AG04449 (cell line): ENCODE measurements at regions not wholly inside any gene's neighbourhood (a gene's known extent, or its start where the extent isn't known, plus 50 kb on each side); places are given as distances from the start of the nearest gene placed in this dataset.
"Not testable (repeated sequence)": the region's sequence is repeated elsewhere in the genome, so short reads cannot be mapped to it uniquely, and the experiment has no call there.

ENCODE experiments used
- CTCF ChIA-PET: fragments of 350-600 bp; formaldehyde crosslinking; extraction: SDS; loops from one replicate; lab custom pipeline; 2021; ENCODE audit warnings: antibody characterized with exemption; lab: Yijun Ruan, JAX
- POLR2A ChIA-PET: fragments of 400-600, 350-600 bp; formaldehyde crosslinking; extraction: SDS; loops from one replicate; lab custom pipeline; 2020; ENCODE audit warnings: antibody characterized with exemption, inconsistent platforms; lab: Yijun Ruan, JAX
- DNase-seq: peaks from one replicate; pipeline ENCODE4 v3.0.0-alpha.2; 2010; ENCODE audit warnings: low read depth, low spot score
- H3K4me3 ChIP-seq: 2 replicates; pipeline ENCODE4 v1.5.1; 2011; ENCODE audit warnings: low read depth, mild to moderate bottlenecking, control low read depth, low read length
- TF ChIP-seq, protein P1 (sequence below): IDR thresholded peaks from one replicate; pipeline ENCODE4 v1.5.1; 2011; ENCODE audit warnings: mild to moderate bottlenecking, moderate library complexity, low read length, control low read depth, inconsistent platforms; ENCODE audit not compliant: insufficient read depth; ENCODE audit errors: missing control alignments

DNA sequence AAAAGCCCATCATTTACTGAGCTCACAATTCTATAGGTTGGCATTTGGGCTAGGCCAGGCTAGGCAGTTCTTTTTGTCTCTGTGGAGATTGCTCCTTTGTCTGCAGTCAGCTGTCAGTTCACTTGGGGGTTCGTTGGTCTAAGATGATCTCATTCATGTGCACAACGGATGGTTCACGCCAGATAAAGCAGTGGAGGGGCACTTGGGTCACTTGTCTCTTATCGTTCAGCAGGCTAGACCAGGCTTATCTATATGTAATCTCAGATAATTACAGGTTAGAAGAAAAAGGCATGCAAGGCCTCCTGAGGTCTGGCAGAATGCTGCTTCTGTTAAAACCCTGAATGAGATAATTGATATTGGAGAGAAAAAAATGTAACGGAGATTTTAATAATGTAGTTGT lies 119.0 kb upstream of the ATP2B1 start:
- TF ChIP-seq, protein P1, sequence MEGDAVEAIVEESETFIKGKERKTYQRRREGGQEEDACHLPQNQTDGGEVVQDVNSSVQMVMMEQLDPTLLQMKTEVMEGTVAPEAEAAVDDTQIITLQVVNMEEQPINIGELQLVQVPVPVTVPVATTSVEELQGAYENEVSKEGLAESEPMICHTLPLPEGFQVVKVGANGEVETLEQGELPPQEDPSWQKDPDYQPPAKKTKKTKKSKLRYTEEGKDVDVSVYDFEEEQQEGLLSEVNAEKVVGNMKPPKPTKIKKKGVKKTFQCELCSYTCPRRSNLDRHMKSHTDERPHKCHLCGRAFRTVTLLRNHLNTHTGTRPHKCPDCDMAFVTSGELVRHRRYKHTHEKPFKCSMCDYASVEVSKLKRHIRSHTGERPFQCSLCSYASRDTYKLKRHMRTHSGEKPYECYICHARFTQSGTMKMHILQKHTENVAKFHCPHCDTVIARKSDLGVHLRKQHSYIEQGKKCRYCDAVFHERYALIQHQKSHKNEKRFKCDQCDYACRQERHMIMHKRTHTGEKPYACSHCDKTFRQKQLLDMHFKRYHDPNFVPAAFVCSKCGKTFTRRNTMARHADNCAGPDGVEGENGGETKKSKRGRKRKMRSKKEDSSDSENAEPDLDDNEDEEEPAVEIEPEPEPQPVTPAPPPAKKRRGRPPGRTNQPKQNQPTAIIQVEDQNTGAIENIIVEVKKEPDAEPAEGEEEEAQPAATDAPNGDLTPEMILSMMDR = no peak
- ChIA-PET POLR2A (no interaction called here), CTCF (no interaction called here)
- no peak for DNase-seq
- H3K4me3 ChIP-seq = no peak overlapping the region

DNA sequence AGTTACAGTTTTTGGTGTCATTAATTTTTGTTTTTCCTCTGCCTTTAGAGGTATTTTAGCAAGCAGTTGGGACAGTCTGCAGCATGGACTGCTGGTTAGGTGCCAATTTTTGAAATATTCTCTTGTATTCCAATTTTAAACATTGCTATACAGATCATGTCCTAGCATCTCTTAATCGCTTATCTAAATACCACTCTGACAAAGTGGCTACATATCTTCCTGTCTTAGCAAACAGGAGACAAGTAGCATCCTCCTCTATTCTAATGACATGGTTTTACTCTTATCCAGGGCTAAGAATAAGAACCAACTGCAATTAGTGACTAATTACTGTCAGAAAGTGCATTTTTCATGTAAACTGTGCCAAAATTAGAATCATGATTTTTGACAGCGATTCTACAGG lies 117.8 kb upstream of the ATP2B1 start:
- ChIA-PET POLR2A (no interaction called here), CTCF (no interaction called here)
- no peak overlapping the region for H3K4me3 ChIP-seq
- TF ChIP-seq, protein P1 = no peak
- DNase-seq = no peak

DNA sequence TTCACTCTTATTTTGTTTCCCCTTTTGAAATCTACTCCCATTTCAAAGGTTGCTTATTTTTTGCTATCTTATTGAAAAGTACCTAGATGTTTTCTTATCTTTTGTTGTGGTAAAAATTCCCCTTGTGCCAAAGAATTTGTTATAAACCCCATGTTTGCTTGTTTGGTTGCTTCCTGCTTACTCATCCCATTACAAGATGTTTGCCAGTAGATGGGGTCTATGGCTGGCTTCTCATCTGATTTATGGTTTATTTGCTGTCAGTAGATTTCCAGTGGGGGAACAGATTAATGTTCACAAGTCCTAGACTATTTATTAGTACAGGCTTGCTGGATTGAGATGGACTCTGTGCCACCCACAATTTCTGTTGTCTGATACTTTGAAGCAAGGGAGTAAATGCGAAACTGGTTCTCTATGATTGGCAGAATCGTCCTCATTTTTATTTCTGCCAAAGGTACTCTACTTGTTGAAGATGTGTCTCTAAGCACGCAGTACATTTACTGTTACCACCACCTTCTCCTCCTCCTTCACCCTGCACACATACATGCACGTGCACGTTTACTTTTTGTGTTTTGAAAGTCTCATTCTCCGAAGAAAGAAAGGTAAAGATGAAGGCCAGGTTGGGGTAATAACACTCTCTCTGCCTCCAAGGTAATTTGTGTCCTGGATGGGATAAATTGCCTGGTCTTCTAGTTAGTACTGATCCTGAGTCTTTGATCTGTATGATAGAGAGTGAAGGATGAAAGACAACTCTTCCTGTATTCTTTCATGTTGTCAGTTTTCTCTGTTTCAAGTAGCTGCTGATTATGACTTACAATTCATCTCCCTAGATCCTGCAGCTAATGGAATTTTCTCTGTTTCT lies 117.2 kb upstream of the ATP2B1 start:
- no peak for DNase-seq
- CTCF ChIA-PET = no interaction called here
- TF ChIP-seq, protein P1 = no peak
- POLR2A ChIA-PET = no interaction called here
- no peak overlapping the region for H3K4me3 ChIP-seq

DNA sequence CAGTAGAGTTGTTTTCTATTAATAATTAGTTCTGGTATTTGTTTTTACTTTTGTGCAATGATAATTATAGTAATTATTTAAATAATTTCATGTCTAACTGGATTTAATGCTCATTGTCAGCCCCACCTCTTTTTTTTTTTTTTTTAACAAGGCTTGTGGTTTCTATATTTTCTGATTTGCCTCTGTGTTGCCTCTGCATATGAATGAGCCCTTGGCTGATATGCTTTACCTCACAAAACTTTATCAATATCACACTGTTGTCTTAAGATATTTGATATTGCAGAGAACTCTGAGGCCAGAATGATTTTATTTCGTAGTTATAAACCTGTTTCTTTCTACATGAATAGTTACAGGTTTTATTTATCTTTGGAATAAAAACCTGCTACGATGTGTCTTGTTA lies 116.2 kb upstream of the ATP2B1 start:
- ChIA-PET CTCF (no interaction called here), POLR2A (no interaction called here)
- H3K4me3 ChIP-seq = no peak overlapping the region
- TF ChIP-seq, protein P1 = no peak
- no peak for DNase-seq

DNA sequence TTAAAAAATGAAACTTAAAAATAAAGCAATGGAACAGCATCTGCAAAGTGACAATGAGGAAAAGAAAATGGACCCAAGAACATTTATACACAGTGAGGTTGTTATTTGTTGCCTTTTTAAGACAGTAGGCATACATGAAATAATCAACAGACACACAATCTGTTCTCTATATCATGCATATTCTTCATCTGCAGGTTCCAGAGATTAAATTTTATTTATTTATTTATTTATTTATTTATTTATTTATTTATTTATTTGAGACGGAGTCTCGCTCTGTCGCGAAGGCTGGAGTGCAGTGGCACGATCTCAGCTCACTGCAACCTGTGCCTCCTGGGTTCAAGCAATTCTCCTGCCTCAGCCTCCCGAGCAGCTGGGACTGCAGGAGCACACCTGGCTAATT lies 114.4 kb upstream of the ATP2B1 start:
- POLR2A ChIA-PET, DNase-seq: not testable (repeated sequence)

DNA sequence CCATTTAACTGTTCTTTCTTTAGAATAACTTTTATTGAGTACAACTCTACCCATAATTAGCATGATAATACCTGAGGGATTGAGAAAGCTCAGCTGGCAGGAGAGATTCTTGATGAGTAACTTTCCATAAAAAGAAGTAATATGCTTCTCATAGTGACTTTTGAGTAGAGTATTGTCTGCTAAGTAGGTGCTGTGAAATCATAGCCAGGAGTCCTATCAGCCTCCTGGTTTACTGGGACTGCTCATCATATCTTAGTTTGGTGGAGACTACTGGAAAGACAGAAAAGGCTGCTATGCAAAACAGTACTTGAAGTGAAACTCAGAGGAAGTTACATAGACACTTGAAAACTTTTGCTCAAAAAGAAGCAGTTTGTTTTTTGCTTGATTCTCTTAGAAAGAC lies 113.3 kb upstream of the ATP2B1 start:
- H3K4me3 ChIP-seq = no peak overlapping the region
- no peak for DNase-seq
- TF ChIP-seq, protein P1 = no peak
- ChIA-PET CTCF (interaction anchor here (0.9 kb wide), 1 partner anchor 39 kb away, joined by 3 read pairs; no protein-coding TSS in a partner anchor), POLR2A (no interaction called here)

More for the DNA sequence above, 114.4 kb upstream of the ATP2B1 start:
- CTCF ChIA-PET, H3K4me3 ChIP-seq: not testable (repeated sequence)
